Thyroid gland (tissue), 4 donors: ENCODE measurements at regions not wholly inside any gene's neighbourhood (a gene's known extent, or its start where the extent isn't known, plus 50 kb on each side); places are given as distances from the start of the nearest gene placed in this dataset.

Experiments used
- CTCF ChIP-seq, 6 experiments: fragments of 200-600 bp in 3 of 6; fragments of 450-650 bp in 3 of 6; sonication (generic) in 3 of 6; IDR thresholded peaks; one replicate each; pipeline ENCODE4 v1.5.1; 2016 to 2019; ENCODE audit warnings: antibody characterized with exemption in 6 of 6, mild to moderate bottlenecking in 2 of 6, inconsistent platforms in 1 of 6, moderate library complexity in 1 of 6
- POLR2A ChIP-seq, 2 donors: fragments of 450-650 bp; IDR thresholded peaks; one replicate each; pipeline ENCODE4 v1.6.1; 2017; ENCODE audit warnings: antibody characterized with exemption in 2 of 2, mild to moderate bottlenecking in 2 of 2, moderate library complexity in 1 of 2

GRCh38 chr9:88721025-88721424, 186.0 kb downstream of the NXNL2 start:
- TF ChIP-seq CTCF (IDR thresholded peaks at IDR 0.05) = no peak
- TF ChIP-seq POLR2A (IDR thresholded peaks at IDR 0.05) = no peak
